K562 (cell line): ENCODE measurements at regions not wholly inside any gene's neighbourhood (a gene's known extent, or its start where the extent isn't known, plus 50 kb on each side); places are given as distances from the start of the nearest gene placed in this dataset.

Experiments used
- ATAC-seq: fragments of 200-7000 bp; cut with Tn5 transposase; 3 replicates; pipeline ENCODE4 v1.9.1; 2020; ENCODE audit warnings: moderate library complexity
- BruUV-seq: library from RNA; stranded (reverse); fragments of 400-500 nt; replicated peaks from 2 replicates; lab custom pipeline; 2021; lab: Mats Ljungman, UMichigan
- CTCF ChIA-PET: fragments of 300-600 bp; formaldehyde crosslinking; extraction: SDS; loops from one replicate; lab custom pipeline; 2021; ENCODE audit warnings: low intra/inter-chr PET ratio; lab: Yijun Ruan, JAX
- POLR2A ChIA-PET: fragments of 300-600, 350-650 bp; sonication (Branson Sonifier 250); formaldehyde crosslinking; extraction: SDS; loops from one replicate; lab custom pipeline; 2021; ENCODE audit warnings: antibody characterized with exemption, inconsistent platforms; lab: Yijun Ruan, JAX
- DNase-seq, 4 experiments: peaks; one replicate each; pipeline versions ENCODE4 v3.0.0 to v3.0.0-alpha.2; 2011 to 2018; ENCODE audit warnings: low spot score in 3 of 4, mixed read lengths in 3 of 4; ENCODE audit errors: extremely low read depth in 1 of 4
- FAIRE-seq: peaks from 2 replicates; lab custom pipeline; 2011; peaks lifted over from hg19 to GRCh38; lab: Jason Lieb, UNC
- H2AFZ ChIP-seq: 2 replicates; pipeline ENCODE4 v1.6.0; 2011; ENCODE audit warnings: low read depth, low read length, control low read depth, inconsistent platforms
- H3K27ac ChIP-seq: fragments of 200-600 bp; 3 replicates; pipeline ENCODE4 v1.8.0; 2011; ENCODE audit warnings: low read depth, mild to moderate bottlenecking, control low read depth, inconsistent platforms, low read length, moderate library complexity, mixed read lengths; ENCODE audit errors: extremely low read depth
- H3K27me3 ChIP-seq, 2 experiments: fragments of 300-600 bp in 1 of 2; 2 replicates in 1 of 2; 3 replicates in 1 of 2; pipeline versions ENCODE4 v1.6.0 to v1.8.0; 2011; ENCODE audit warnings: inconsistent platforms in 2 of 2, low read length in 2 of 2, mild to moderate bottlenecking in 1 of 2, mixed read lengths in 1 of 2, moderate library complexity in 1 of 2; ENCODE audit not compliant: control insufficient read depth in 2 of 2, insufficient read depth in 2 of 2
- H3K36me3 ChIP-seq: fragments of 300-600 bp; 3 replicates; pipeline ENCODE4 v1.8.0; 2011; ENCODE audit warnings: mild to moderate bottlenecking, low read length, inconsistent platforms; ENCODE audit not compliant: control insufficient read depth, insufficient read depth
- H3K4me1 ChIP-seq, 2 experiments: fragments of 200-600 bp in 1 of 2; replicated peaks in 1 of 2; 2 replicates in 1 of 2; 3 replicates in 1 of 2; pipeline versions ENCODE4 v1.5.1 to v1.8.0; 2011; ENCODE audit warnings: inconsistent platforms in 2 of 2, low read length in 2 of 2, mild to moderate bottlenecking in 1 of 2, mixed read lengths in 1 of 2, moderate library complexity in 1 of 2; ENCODE audit not compliant: control insufficient read depth in 2 of 2, insufficient read depth in 2 of 2
- H3K4me2 ChIP-seq: 2 replicates; pipeline ENCODE4 v1.6.1; 2011; ENCODE audit warnings: low read length, control low read depth, inconsistent platforms, mixed read lengths; ENCODE audit not compliant: insufficient read depth
- H3K4me3 ChIP-seq: fragments of 200-600 bp; sonication (generic), shearing (Covaris generic); 2 replicates; pipeline ENCODE4 v1.5.1; 2016; ENCODE audit warnings: control low read depth, inconsistent platforms
- H3K79me2 ChIP-seq: fragments of 200-600 bp; 3 replicates; pipeline ENCODE4 v1.8.0; 2011; ENCODE audit warnings: low read length, inconsistent platforms; ENCODE audit not compliant: control insufficient read depth, insufficient read depth
- H3K9ac ChIP-seq, 2 experiments: 2 replicates each; pipeline versions ENCODE4 v1.6.0 to v1.6.1; 2011; ENCODE audit warnings: low read depth in 2 of 2, low read length in 2 of 2, control low read depth in 1 of 2, inconsistent platforms in 1 of 2, mild to moderate bottlenecking in 1 of 2, mixed read lengths in 1 of 2; ENCODE audit not compliant: insufficient read depth in 1 of 2
- H3K9me1 ChIP-seq: one replicate; pipeline ENCODE4 v1.6.0; 2011; ENCODE audit warnings: inconsistent platforms, mild to moderate bottlenecking, low read length, moderate library complexity; ENCODE audit not compliant: control insufficient read depth, insufficient read depth
- H3K9me3 ChIP-seq: replicated peaks from 2 replicates; pipeline ENCODE4 v1.5.1; 2011; ENCODE audit warnings: low read depth, low read length, inconsistent platforms; ENCODE audit not compliant: control insufficient read depth, insufficient read depth
- H4K20me1 ChIP-seq: replicated peaks from 2 replicates; pipeline ENCODE4 v1.6.1; 2011; ENCODE audit warnings: low read length, inconsistent platforms, mixed read lengths; ENCODE audit not compliant: control insufficient read depth, insufficient read depth
- E2F1 ChIP-seq: sonication (generic); formaldehyde crosslinking; IDR thresholded peaks from 2 replicates; pipeline ENCODE4 v1.8.1; 2023; ENCODE audit warnings: mild to moderate bottlenecking, missing genetic modification reagents, moderate library complexity
- NFIX ChIP-seq: fragments of 250-450 bp; sonication (Bioruptor Pico); IDR thresholded peaks from 2 replicates; pipeline ENCODE4 v1.4.0; 2020; ENCODE audit warnings: low read depth, mild to moderate bottlenecking, moderate library complexity
- ZNF12 ChIP-seq: sonication (generic); formaldehyde crosslinking; IDR thresholded peaks from 2 replicates; pipeline ENCODE4 v1.4.0; 2020; ENCODE audit warnings: mild to moderate bottlenecking, missing genetic modification reagents
- ZNF124 ChIP-seq: sonication (generic); formaldehyde crosslinking; IDR thresholded peaks from 2 replicates; pipeline ENCODE4 v1.8.1; 2022; ENCODE audit warnings: missing genetic modification reagents
- ZNF146 ChIP-seq: IDR thresholded peaks from one replicate; pipeline ENCODE4 v1.6.1; 2018; ENCODE audit warnings: missing compliant biosample characterization; ENCODE audit not compliant: unreplicated experiment
- ZNF224 ChIP-seq: sonication (generic); formaldehyde crosslinking; IDR thresholded peaks from 2 replicates; pipeline ENCODE4 v1.8.0; 2022; ENCODE audit warnings: mild to moderate bottlenecking, missing genetic modification reagents
- WGBS: fragments of 100-300 bp; shearing (Covaris generic); methylation state at CpG from one replicate; pipeline ENCODE4 v1.1.6; 2016; ENCODE audit warnings: low coverage, mixed read lengths; ENCODE audit not compliant: insufficient coverage; ENCODE audit errors: missing lambda C conversion rate; 5-methylcytosine and 5-hydroxymethylcytosine counted together
- in situ Hi-C: fragments of 300-500 bp; cut with MboI; formaldehyde crosslinking; loops from 4 replicates; pipeline ENCODE4 v1.15.0; 2018; ENCODE audit warnings: inconsistent platforms, mixed read lengths
- intact Hi-C: fragments of 100-400 bp; cut with micrococcal nuclease; formaldehyde crosslinking; loops from 2 replicates; pipeline ENCODE4 v1.14.2; 2022

DNA sequence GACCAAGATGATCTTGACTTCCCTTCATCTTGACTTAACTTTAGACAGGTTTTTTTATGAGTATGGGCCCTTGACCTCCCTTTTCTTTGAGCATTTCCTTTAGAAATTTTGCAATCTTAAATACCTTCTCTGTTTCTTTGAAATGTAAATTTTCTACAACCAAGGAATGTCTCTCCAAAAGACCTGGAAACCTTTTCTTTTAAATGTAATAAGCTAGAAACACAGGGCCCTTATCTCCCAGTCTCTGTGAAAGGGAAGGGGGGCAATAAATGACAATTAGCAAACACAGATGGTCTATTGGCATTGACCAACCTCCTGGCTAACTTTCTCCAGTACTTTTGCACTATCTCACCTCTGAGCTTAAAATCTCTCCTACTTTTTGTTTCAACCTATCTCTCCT is 144.3 kb upstream of the GK2 start:
- intact Hi-C loops, result no loop called here

DNA sequence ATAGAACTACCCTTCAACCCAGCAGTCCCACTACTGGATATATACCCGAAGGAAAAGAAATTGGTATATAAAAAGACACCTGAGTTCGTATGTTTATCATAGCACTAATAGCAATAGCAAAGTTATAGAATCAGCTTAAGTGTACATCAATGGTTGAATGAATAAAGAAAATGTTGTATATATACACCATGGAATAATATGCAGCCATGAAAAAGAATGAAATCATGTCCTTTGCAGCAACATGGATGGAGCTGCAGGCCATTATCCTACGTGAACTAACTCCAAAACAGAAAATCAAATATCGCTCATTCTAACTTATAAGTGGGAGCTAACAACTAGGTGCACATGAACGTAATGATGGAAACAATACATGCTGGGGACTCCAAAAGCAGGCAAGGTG is 143.5 kb upstream of the GK2 start:
- Histone ChIP-seq H3K36me3 (no peaks in the 10 kb centered on the region), H2AFZ (no peak overlapping the region), H3K27me3 (no peaks in the 10 kb centered on the region), H3K4me2 (no peak overlapping the region), H3K4me3 (no peak overlapping the region), H3K9me3 (no peaks in the 10 kb centered on the region), H4K20me1 (no peaks in the 10 kb centered on the region), H3K27ac (no peak overlapping the region), H3K4me1 (no peaks in the 10 kb centered on the region), H3K9ac (no peak overlapping the region), H3K79me2 (no peaks in the 10 kb centered on the region), H3K9me1 (no peaks in the 10 kb centered on the region)
- DNase-seq (no peak), FAIRE-seq (no peak), ATAC-seq (no peak)
- ChIA-PET CTCF (no interaction called here), POLR2A (no interaction called here)
- no TSS peak for BruUV-seq
- in situ Hi-C loops, result no loop called here
- peak; percentile 57 for TF ChIP-seq ZNF146 (CRISPR knock-in tag)
- TF ChIP-seq ZNF124, result no peak
- TF ChIP-seq E2F1 (CRISPR knock-in tag), result no peak
- no peak for TF ChIP-seq ZNF12 (CRISPR knock-in tag)
- WGBS, result 13% methylated on average over 5 of the region's 5 CpGs
- intact Hi-C loops, result no loop called here

More for the DNA sequence above, 144.3 kb upstream of the GK2 start:
- H3K36me3 ChIP-seq, result no peaks in the 10 kb centered on the region
- H3K4me3 ChIP-seq, result no peak overlapping the region
- H3K27ac ChIP-seq, result no peak overlapping the region
- H3K9me3 ChIP-seq, result no peaks in the 10 kb centered on the region
- H3K79me2 ChIP-seq, result no peaks in the 10 kb centered on the region
- no TSS peak for BruUV-seq
- no peaks in the 10 kb centered on the region for H3K27me3 ChIP-seq
- H3K4me1 ChIP-seq, result no peaks in the 10 kb centered on the region
- H3K4me2 ChIP-seq, result no peak overlapping the region
- DNase-seq, result no peak
- no peak overlapping the region for H3K9ac ChIP-seq
- no peaks in the 10 kb centered on the region for H4K20me1 ChIP-seq
- ChIA-PET CTCF (no interaction called here), POLR2A (no interaction called here)
- in situ Hi-C loops, result no loop called here
- H2AFZ ChIP-seq, result no peak overlapping the region
- no peak for FAIRE-seq
- no peak for ATAC-seq
- TF ChIP-seq ZNF224 (CRISPR knock-in tag) (no peak), NFIX (CRISPR knock-in tag) (no peak)
- TF ChIP-seq, all 486 proteins: peak for 0
- no peaks in the 10 kb centered on the region for H3K9me1 ChIP-seq
